NCI-H2171 treated with DMSO at 0.1 percent for 48 hours (cell line): ENCODE measurements at regions not wholly inside any gene's neighbourhood (a gene's known extent, or its start where the extent isn't known, plus 50 kb on each side); places are given as distances from the start of the nearest gene placed in this dataset.

ENCODE experiments used
- DNase-seq: peaks from one replicate; lab custom pipeline; 2025; lab: John Stamatoyannopoulos, UW

GRCh38 chr5:104757915-104758314, 1195.3 kb upstream of the NUDT12 start:
- no peak for DNase-seq

DNA sequence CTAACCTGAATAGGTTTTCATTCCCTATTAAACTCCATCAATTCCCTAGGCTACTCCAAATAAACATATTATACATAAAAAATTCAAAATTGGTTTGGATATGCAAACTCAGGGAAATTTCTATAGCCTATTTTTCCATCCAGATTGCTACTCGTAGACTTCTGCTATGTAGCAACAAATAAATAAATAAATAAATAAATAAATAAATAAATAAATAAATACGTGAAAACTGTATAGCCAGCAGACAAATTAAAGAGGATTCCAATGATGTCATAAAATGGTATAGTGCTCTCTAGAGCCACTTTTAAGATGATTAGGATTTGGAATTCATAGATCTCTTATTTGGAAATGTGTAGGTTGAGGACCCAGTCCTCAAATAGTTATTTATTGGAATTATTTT, 1193.2 kb upstream of the NUDT12 start:
- no peak for DNase-seq

DNA sequence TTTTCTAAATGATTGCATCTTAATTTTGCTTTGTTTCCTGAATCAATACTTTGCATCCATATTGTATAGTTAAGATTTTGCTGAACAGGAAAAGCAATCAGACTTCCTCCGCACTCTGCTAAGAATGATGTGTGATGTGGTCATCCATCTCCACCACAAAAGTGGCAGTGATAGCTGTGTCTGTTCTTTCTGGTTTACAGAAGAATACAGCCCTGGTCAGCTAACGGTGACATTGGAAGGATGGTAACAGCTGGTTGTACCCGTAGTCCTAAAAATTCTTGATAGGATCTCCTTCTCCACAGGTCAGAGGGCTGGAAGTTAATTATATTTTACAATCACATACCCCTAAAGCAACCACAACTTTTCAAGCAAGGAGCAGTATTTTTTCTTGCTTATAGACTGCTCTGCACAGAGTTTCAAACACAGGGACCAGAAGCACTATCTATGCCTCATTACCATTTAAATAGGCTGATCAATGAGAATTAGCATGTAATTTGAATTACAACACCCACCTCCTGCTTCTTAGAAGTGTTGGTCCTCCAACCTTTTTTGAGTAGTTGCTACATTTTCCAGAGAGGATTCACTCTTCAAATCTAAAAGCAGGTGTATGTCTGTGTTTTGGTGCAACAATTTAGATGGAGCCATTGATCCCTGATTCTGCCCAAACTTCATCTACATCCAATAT, 1191.9 kb upstream of the NUDT12 start:
- no peak for DNase-seq

GRCh38 chr5:104751969-104752368, 1189.4 kb upstream of the NUDT12 start:
- no peak for DNase-seq

- DNase-seq = no peak
Observed at GRCh38 chr5:104739905-104740304, 1177.3 kb upstream of the NUDT12 start.

GRCh38 chr5:104739503-104739902, 1176.9 kb upstream of the NUDT12 start:
- no peak for DNase-seq

DNA sequence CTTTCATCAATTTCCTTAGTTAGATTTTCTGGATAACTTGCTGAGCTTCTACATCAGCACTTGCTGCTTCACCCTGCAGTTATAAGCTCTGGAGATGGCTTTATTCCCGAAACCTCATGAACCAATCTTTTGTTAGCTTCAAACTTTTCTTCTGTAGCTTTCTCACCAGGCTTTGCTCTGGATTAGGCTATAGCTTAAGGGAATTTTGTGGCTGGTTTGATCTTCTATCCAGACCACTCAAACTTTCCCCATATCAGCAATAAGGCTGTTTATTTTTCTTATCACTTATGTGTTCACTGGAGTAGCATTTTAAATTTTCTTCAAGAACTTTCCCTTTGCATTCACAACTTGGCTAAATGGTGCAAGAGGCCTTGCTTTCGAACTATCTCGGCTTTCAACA, 1173.5 kb upstream of the NUDT12 start:
- no peak for DNase-seq

GRCh38 chr5:104734046-104734445, 1171.5 kb upstream of the NUDT12 start:
- DNase-seq = no peak

DNA sequence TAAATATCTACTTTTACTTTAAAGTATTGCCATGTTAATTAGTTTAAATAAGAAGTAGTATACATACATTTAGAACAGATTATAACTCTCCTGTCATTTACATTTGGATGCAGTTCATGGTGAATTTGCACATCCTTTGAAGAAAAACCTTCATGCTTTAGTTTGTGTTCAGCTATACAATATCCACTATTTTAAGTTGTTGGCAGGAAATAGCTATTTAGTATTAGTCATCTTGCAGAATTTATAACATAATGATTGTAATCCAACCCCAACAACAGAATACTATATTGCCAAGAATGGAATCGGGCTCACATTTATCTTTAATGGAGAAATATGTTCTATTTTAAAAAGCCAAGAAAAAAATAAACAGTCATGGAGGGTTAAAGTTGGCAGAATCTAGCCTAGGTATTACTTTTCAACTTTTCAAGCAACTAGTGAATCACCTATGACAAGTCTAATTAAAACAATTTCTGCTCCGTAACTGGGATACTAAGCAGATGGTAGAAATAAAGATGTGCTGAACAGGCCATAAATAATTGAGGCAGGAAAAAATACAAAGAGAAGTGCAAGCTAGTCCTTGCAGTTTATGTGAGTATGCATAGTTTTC, 1170.6 kb upstream of the NUDT12 start:
- no peak for DNase-seq

- DNase-seq = no peak
Observed at GRCh38 chr5:104731331-104731730, 1168.7 kb upstream of the NUDT12 start.

GRCh38 chr5:104708027-104708426, 1145.4 kb upstream of the NUDT12 start:
- DNase-seq = no peak

DNA sequence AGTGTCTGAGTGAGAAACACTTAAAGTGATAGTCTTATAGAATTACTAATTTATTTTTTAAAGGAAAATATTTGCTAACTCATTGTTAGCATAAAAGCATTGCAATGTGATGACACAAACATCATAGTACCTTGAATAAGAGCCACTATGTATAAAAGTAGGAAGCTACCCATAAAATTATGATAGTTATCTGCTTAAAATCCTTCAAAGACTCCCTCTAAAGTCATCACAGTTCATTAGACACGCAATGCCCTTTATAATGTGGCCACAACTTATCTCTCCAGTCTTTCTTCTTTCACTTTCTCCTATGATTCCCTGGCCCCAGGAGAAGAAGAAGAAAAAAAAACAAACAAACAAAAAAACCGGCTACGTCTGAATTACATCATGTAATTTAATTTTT, 1144.0 kb upstream of the NUDT12 start:
- DNase-seq = no peak

GRCh38 chr5:104702212-104702611, 1139.6 kb upstream of the NUDT12 start:
- no peak for DNase-seq

DNA sequence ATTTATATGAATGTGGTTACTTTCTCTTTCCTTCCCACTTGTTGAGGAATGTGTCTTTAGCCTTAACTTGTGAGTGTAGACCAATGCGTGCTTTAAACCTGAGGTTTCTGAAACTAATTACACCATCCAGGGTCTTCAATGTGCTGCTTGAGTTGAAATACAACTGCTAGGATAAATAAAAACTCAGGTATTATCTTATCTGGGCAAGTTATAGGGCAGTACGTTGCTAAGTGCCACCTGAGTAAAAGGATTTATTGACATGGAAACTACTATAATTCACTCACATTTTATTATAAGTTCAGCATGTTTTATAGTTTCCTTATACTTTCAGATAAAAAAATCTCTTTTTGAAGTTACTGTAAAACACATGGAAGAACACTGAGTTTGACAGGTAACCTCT, 1136.8 kb upstream of the NUDT12 start:
- DNase-seq = no peak

DNA sequence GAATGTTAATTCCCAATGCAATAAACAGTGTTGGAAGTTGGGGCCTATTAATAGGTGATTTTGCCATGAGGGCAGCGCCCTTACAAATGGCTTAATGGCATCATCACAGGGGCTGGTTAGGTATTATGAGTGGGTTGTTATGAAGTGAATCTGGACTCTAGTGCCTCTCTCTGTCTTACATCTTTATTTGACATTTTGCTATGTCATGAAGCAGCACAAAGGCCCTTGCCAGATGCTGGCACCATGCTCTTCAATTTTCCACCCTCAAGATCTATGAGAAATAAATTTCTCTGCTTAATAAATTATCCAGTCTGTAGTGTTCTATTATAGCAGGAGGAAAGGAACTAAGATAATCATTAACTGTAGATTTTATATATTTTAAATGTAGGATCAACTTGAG, 1098.7 kb upstream of the NUDT12 start:
- DNase-seq = no peak

- no peak for DNase-seq
Observed at GRCh38 chr5:104659497-104659896, 1096.9 kb upstream of the NUDT12 start.

DNA sequence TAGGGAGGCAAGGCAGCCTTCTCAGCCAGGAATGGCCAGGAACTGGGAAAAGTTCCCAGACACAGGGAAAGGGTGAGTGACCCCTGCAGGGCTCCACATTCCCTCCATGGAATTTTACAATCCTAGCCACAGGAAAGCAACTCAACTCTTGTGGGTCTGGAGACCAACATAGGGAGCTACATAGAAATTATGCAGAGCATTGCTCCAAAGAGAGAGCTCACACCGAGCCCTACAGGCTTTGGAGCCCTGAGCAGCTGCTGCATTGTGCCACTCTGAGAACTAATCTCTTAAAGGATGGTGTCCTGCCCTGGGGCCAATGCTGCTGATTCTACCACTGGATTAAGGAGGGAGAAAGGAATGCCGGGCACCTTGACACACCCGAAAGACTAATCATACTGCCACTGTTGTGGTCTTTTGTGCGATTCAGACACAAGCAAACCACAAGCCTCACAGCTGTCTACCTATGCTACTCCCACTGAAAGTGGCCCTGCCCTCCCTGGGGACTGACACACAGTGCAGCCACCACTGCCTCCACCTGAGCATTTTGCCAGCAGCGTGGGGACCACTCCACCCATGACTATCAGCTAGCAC, 1089.8 kb upstream of the NUDT12 start:
- no peak for DNase-seq

GRCh38 chr5:104650313-104651055, 1087.9 kb upstream of the NUDT12 start:
- DNase-seq = no peak

- DNase-seq = no peak
Observed at GRCh38 chr5:104646416-104646815, 1083.8 kb upstream of the NUDT12 start.

GRCh38 chr5:104643320-104643719, 1080.7 kb upstream of the NUDT12 start:
- DNase-seq = no peak

DNA sequence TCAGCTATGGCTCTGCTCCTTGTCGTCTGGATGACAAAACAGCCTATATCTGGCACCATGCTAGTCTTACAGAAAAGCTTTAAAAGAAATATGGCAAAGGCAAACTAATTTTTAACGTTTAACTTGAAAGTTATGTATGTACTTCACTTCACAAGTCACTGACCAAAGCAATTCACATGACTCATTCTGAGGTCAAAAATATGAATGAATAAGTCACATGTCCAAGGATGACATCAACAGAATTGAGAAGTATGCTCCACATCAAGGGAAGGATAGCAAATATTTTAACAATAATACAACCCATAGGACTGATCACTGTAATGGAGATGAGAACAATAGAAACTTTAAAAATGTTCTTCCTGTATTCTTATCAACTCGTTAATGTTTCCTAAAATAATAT, 1072.6 kb upstream of the NUDT12 start:
- no peak for DNase-seq

- no peak for DNase-seq
Observed at GRCh38 chr5:104628911-104629310, 1066.3 kb upstream of the NUDT12 start.

DNA sequence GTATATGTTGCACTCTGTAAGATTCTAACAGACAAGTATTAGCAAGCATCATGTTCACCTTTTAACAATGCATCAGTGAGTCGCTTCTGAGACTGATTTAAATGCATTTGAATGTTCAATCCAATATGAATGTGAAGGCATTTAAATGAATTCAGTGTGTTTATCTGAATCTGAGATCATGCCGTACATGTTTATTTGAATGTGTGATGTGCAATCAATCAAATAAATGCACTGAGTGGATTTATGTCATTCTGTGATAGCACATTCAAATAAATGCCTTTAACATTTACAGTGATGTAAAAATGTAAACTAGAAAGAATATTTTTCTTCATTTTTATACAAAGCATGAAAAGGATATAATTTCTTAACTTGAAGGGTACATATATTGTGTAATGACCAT, 1063.5 kb upstream of the NUDT12 start:
- DNase-seq = no peak
